Activated T-cell treated with anti-CD3 and anti-CD28 coated beads for 1 hour (primary cell): ENCODE measurements at regions not wholly inside any gene's neighbourhood (a gene's known extent, or its start where the extent isn't known, plus 50 kb on each side); places are given as distances from the start of the nearest gene placed in this dataset.

ENCODE experiments used
- DNase-seq: peaks from one replicate; pipeline ENCODE4 v3.0.0-alpha.2; 2020; ENCODE audit warnings: low read depth

GRCh38 chr11:86193297-86194095, 51.1 kb upstream of the EED start:
- peak; percentile 21 for DNase-seq

- no peak for DNase-seq
These were observed 51.9 kb upstream of the EED start for GRCh38 chr11:86192519-86193257.

GRCh38 chr11:86191874-86192273, 52.7 kb upstream of the EED start:
- DNase-seq, result no peak

- no peak for DNase-seq
These were observed 57.5 kb upstream of the EED start for GRCh38 chr11:86187027-86187426.

- no peak for DNase-seq
These were observed 58.2 kb upstream of the EED start for GRCh38 chr11:86186386-86186785.

- DNase-seq, result no peak
These were observed 59.2 kb upstream of the EED start for GRCh38 chr11:86185381-86185750.

- no peak for DNase-seq
These were observed 59.7 kb upstream of the EED start for GRCh38 chr11:86184728-86185380.

- DNase-seq, result no peak
These were observed 60.9 kb upstream of the EED start for GRCh38 chr11:86183694-86184093.

- DNase-seq, result no peak
These were observed 61.5 kb upstream of the EED start for GRCh38 chr11:86182976-86183584.

- DNase-seq, result no peak
These were observed 63.2 kb upstream of the EED start for GRCh38 chr11:86181379-86181778.

GRCh38 chr11:86180851-86181250, 63.7 kb upstream of the EED start:
- no peak for DNase-seq

- DNase-seq, result no peak
These were observed 64.1 kb upstream of the EED start for GRCh38 chr11:86180423-86180822.

- no peak for DNase-seq
These were observed 64.9 kb upstream of the EED start for GRCh38 chr11:86179646-86180064.

GRCh38 chr11:86177302-86177701, 67.3 kb upstream of the EED start:
- no peak for DNase-seq

GRCh38 chr11:86176165-86176884, 68.2 kb upstream of the EED start:
- no peak for DNase-seq

GRCh38 chr11:86175626-86176025, 68.9 kb upstream of the EED start:
- DNase-seq, result no peak

GRCh38 chr11:86175191-86175590, 69.4 kb upstream of the EED start:
- no peak for DNase-seq

- DNase-seq, result no peak
These were observed 70.2 kb upstream of the EED start for GRCh38 chr11:86174101-86175046.

GRCh38 chr11:86172894-86173293, 71.7 kb upstream of the EED start:
- DNase-seq, result no peak

GRCh38 chr11:86171627-86172026, 72.9 kb upstream of the EED start:
- no peak for DNase-seq
